Thoracic aorta (tissue), 2 donors: ENCODE measurements at regions not wholly inside any gene's neighbourhood (a gene's known extent, or its start where the extent isn't known, plus 50 kb on each side); places are given as distances from the start of the nearest gene placed in this dataset.

Source experiments
- ATAC-seq: fragments of 150-250 bp; one replicate; pipeline ENCODE4 v1.8.0; 2017; ENCODE audit warnings: low read depth; ENCODE audit not compliant: insufficient number of reproducible peaks, low FRiP score
- DNase-seq: peaks from one replicate; pipeline ENCODE4 v3.0.0-alpha.2; 2020; ENCODE audit warnings: low spot score
- H3K27ac ChIP-seq, 2 donors: fragments of 200-600 bp; sonication (generic); 1 replicate in 1 of 2; 2 replicates in 1 of 2; pipeline ENCODE4 v1.5.1; 2016; ENCODE audit warnings: mild to moderate bottlenecking in 2 of 2, moderate library complexity in 2 of 2
- H3K27me3 ChIP-seq: fragments of 200-600 bp; sonication (generic); replicated peaks from 2 replicates; pipeline ENCODE4 v1.6.0; 2016; ENCODE audit warnings: mild to moderate bottlenecking; ENCODE audit not compliant: insufficient read depth
- H3K36me3 ChIP-seq: fragments of 200-600 bp; sonication (generic); one replicate; pipeline ENCODE4 v1.5.1; 2016
- H3K4me1 ChIP-seq, 2 donors: fragments of 200-600 bp; sonication (generic); 1 replicate in 1 of 2; 2 replicates in 1 of 2; pipeline versions ENCODE4 v1.5.1 to v1.6.0; 2016; ENCODE audit warnings: low read depth in 2 of 2, mild to moderate bottlenecking in 1 of 2; ENCODE audit not compliant: control insufficient read depth in 1 of 2
- H3K4me3 ChIP-seq: fragments of 200-600 bp; sonication (generic); 2 replicates; pipeline ENCODE4 v1.5.1; 2016; ENCODE audit warnings: mild to moderate bottlenecking
- H3K9me3 ChIP-seq: fragments of 200-600 bp; sonication (generic); 2 replicates; pipeline ENCODE4 v1.5.1; 2016
- TF ChIP-seq, protein P1 (sequence below): fragments of 200-600 bp; sonication (generic); IDR thresholded peaks from one replicate; pipeline ENCODE4 v1.5.1; 2019; ENCODE audit warnings: antibody characterized with exemption

- no peaks in the 10 kb centered on the region for H3K4me1 ChIP-seq
- H3K27me3 ChIP-seq: no peaks in the 10 kb centered on the region
- DNase-seq (no peak), ATAC-seq (no peak)
- TF ChIP-seq, protein P1, sequence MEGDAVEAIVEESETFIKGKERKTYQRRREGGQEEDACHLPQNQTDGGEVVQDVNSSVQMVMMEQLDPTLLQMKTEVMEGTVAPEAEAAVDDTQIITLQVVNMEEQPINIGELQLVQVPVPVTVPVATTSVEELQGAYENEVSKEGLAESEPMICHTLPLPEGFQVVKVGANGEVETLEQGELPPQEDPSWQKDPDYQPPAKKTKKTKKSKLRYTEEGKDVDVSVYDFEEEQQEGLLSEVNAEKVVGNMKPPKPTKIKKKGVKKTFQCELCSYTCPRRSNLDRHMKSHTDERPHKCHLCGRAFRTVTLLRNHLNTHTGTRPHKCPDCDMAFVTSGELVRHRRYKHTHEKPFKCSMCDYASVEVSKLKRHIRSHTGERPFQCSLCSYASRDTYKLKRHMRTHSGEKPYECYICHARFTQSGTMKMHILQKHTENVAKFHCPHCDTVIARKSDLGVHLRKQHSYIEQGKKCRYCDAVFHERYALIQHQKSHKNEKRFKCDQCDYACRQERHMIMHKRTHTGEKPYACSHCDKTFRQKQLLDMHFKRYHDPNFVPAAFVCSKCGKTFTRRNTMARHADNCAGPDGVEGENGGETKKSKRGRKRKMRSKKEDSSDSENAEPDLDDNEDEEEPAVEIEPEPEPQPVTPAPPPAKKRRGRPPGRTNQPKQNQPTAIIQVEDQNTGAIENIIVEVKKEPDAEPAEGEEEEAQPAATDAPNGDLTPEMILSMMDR: no peak
- H3K9me3 ChIP-seq: peaks cover 16% of the 10 kb centered on the region
- H3K36me3 ChIP-seq: no peaks in the 10 kb centered on the region
- no peak overlapping the region for H3K4me3 ChIP-seq
- no peak overlapping the region for H3K27ac ChIP-seq
These were observed 472.8 kb downstream of the ZIC1 start for GRCh38 chr3:147881933-147882332.

DNA sequence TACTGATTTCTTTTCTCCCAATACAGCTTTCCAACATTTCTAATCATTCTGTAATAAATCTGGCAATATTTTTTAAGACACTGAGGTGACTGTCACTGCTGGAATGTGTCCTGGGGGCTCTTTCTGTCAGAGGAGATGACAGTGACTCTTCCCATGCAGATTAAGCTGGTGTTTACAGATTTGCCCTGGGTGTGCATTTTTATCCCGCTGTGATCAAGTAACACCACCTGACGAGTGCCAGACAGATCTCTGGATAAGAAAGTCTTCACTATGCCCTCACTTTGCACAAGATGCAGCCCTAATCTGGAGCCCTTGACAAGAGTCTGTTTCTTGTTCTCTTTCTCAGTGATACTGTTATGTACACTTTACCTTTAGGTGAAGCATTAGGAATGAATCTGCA lies 477.7 kb downstream of the ZIC1 start:
- Histone ChIP-seq H3K36me3 (no peaks in the 10 kb centered on the region), H3K4me3 (no peak overlapping the region), H3K27me3 (no peaks in the 10 kb centered on the region), H3K27ac (no peak overlapping the region), H3K4me1 (no peaks in the 10 kb centered on the region), H3K9me3 (peaks cover 8% of the 10 kb centered on the region)
- DNase-seq (no peak), ATAC-seq (no peak)
- TF ChIP-seq, protein P1: no peak

- Histone ChIP-seq H3K4me3 (no peak overlapping the region), H3K9me3 (peaks cover under 1% of the 10 kb centered on the region), H3K27ac (no peak overlapping the region), H3K36me3 (no peaks in the 10 kb centered on the region), H3K4me1 (no peaks in the 10 kb centered on the region), H3K27me3 (no peaks in the 10 kb centered on the region)
- ATAC-seq: no peak
- DNase-seq: no peak
- TF ChIP-seq, protein P1: no peak
These were observed 478.6 kb downstream of the ZIC1 start for GRCh38 chr3:147887797-147888196.

- H3K4me3 ChIP-seq: no peak overlapping the region
- DNase-seq: no peak
- H3K27me3 ChIP-seq: no peaks in the 10 kb centered on the region
- no peaks in the 10 kb centered on the region for H3K36me3 ChIP-seq
- no peaks in the 10 kb centered on the region for H3K9me3 ChIP-seq
- TF ChIP-seq, protein P1: no peak
- no peak overlapping the region for H3K27ac ChIP-seq
- H3K4me1 ChIP-seq: no peaks in the 10 kb centered on the region
- ATAC-seq: no peak
These were observed 480.9 kb downstream of the ZIC1 start for GRCh38 chr3:147890114-147890513.

DNA sequence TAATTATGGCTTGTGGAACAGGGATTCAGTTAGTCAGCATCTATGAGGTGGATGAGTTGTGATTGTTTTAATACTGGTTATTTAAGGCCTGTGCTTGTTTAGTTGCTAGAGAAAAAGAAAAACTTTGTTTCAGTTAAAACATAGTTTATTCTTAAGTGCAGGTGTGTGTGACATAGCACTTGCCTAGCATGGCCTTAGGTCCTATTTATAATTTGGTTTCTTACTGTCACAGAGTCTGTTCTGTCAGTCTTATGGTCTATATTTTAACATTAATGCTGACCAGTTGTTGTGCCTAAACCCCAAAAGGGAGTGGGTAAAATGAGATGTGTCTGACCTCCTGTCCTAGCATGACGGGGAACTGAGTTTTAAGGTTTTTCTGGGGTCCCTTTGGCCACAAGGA lies 486.3 kb downstream of the ZIC1 start:
- Histone ChIP-seq H3K4me1 (no peaks in the 10 kb centered on the region), H3K9me3 (no peaks in the 10 kb centered on the region), H3K4me3 (no peak overlapping the region), H3K27me3 (no peaks in the 10 kb centered on the region), H3K27ac (no peak overlapping the region), H3K36me3 (no peaks in the 10 kb centered on the region)
- TF ChIP-seq, protein P1: no peak
- ATAC-seq (no peak), DNase-seq (no peak)
